ENCODE measurements at regions not wholly inside any gene's neighbourhood (a gene's known extent, or its start where the extent isn't known, plus 50 kb on each side); places are given as distances from the start of the nearest gene placed in this dataset.
A peak's percentile ranks its signal among the peaks of the same experiment; 100 is the strongest.

- WGBS, 2 donors = 65 to 81% methylated on average over 1 of the region's 1 CpG
- ATAC-seq (no peak), FAIRE-seq (no peak), DNase-seq (no peak)
- H3K4me3 ChIP-seq = no peak overlapping the region
- TF ChIP-seq CTCF (IDR thresholded peaks at IDR 0.05) = no peak
- intact Hi-C loops (cut with DNase I) = no loop called here
- H3K36me3 ChIP-seq = no peaks in the 10 kb centered on the region
- H3K27me3 ChIP-seq = no peaks in the 10 kb centered on the region
- H3K27ac ChIP-seq = peak overlapping the region in 2 of 4 donors; percentile 8 to 10
- H3K4me1 ChIP-seq = peaks cover 21 to 45% (median 37%) of the 10 kb centered on the region in 3 donors
- no peaks in the 10 kb centered on the region for H3K9me3 ChIP-seq
Observed at GRCh38 chr6:144644776-144645175, 359.6 kb downstream of the UTRN start.

DNA sequence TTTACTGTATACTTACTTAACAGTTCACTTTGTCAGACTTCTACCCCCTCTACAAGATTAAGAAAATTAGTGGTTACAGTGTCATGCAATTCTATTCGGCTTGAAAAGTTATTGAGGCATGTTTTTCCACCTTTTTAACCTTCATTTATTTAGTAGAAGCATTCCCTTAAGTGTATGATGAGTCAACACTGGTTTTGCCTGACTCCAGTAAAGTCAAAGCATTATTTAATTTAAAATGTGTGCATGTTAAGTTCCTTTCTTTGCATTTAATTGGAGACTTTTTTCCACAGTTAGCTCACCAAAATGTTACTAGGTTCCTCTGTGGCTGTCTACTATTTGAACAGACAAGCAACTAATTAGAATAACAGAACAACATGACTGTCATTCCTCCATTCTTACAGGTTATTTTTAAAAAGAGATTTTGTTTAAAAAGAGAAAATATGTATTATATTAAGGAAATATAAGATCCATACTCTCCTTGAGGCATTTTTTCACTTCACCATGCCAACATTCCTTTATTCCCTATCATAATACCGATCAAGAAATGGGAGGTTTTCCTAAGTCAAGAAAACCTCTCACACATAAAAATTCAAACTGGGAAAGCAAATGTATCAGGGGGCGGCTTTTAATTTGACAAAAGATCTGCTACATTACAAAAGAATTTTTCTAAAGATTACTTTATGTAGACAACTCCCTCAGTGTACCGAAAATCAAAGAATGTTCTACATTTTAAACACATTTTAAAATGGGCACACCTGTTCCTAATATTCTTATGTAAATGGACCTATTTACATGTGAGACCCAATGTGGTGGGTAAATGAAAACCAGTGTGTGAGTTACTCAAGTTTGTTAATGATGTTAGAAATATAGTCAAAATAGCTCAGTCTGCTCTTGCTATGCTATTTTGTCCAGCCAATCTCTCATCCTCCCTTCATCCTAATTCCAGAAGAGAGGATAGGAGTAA is 361.2 kb downstream of the UTRN start:
- Histone ChIP-seq H3K27me3 (no peaks in the 10 kb centered on the region), H3K4me1 (peaks cover 21 to 50% (median 43%) of the 10 kb centered on the region in 3 donors), H3K9me3 (no peaks in the 10 kb centered on the region), H3K36me3 (no peaks in the 10 kb centered on the region), H3K4me3 (no peak overlapping the region), H3K27ac (peak overlapping the region in 2 of 4 donors; percentile 82 to 86)
- no peak for TF ChIP-seq CTCF (IDR thresholded peaks at IDR 0.05)
- DNase-seq (no peak), FAIRE-seq (no peak), ATAC-seq (no peak)
- 67 to 72% methylated on average over 4 of the region's 4 CpGs for WGBS, 2 donors
- intact Hi-C loops (cut with DNase I) = no loop called here

DNA sequence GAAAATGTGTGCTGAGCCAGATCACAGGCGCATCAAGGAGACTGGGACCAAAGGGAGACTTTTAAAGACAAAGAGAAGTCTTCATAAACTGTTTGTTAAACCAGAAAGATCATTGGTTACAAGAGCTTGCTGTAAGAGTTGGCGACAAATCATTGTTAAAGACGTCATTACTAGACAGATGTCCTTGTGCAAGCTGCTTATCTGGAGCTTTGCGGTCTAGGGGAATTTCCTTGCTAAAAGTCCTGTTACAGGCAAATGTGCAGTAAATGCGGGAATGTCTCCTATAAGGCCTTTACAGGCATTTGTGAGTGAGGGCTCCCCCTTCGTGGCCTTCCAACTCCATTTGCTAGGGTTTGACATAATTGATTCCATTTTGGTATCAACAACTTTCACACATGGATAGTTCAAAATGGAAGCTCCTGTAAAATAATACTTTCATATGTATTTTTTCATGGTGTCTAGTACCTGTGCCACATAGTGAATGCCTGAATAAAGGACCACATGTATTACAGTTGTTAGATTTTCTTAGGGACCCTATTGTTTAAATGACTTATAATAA is 362.4 kb downstream of the UTRN start:
- H3K27ac ChIP-seq = peak overlapping the region; percentile 40 to 86 (median 65)
- DNase-seq = peak in 3 of 6 donors; percentile 23 to 52 (median 35)
- no peaks in the 10 kb centered on the region for H3K36me3 ChIP-seq
- peak; percentile 82 to 87 (median 86) for ATAC-seq
- WGBS, 2 donors = 39 to 42% methylated on average over 6 of the region's 6 CpGs
- TF ChIP-seq CTCF (IDR thresholded peaks at IDR 0.05) = no peak
- intact Hi-C loops (cut with DNase I) = no loop called here
- FAIRE-seq = no peak
- no peaks in the 10 kb centered on the region for H3K9me3 ChIP-seq
- H3K27me3 ChIP-seq = no peaks in the 10 kb centered on the region
- H3K4me1 ChIP-seq = peaks cover 24 to 61% (median 53%) of the 10 kb centered on the region in 3 donors
- H3K4me3 ChIP-seq = peak overlapping the region in 1 of 4 donors; percentile 1

DNA sequence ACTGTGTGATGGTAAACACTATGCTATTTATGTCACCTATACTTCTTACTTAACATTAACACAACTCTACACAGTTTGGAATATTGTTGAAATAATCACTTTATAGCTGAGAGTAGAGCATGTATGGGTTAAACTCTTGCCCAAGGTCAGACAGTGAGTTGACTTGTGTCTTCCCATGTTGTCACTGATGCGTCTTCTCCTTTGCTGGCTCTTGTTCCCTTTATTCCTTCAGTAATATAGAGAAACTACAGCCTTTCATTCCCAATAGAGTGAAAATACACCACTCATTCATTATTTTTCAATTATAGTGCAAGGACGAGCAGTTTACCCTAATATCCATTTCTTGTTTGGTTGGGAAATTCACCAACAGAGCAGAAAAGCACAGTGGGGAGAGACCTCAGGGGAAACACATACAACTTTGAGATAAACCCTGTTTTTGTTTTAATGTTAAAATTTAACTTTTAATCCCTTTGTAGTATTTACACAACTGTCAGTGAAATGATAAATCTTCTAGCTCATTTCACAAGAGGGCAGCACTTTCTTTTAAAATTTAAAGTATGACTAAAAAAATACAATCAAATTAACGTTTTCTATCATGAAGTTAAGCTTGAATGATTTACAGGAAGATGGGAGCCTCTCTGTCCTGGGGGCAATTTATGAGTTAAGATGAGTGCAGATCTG is 363.0 kb downstream of the UTRN start:
- H3K36me3 ChIP-seq = no peaks in the 10 kb centered on the region
- DNase-seq = no peak
- H3K4me3 ChIP-seq = peak overlapping the region in 2 of 4 donors; percentile 1
- ATAC-seq = peak; percentile 83 to 87 (median 86)
- H3K27ac ChIP-seq = peak overlapping the region; percentile 22 to 86 (median 61)
- H3K9me3 ChIP-seq = no peaks in the 10 kb centered on the region
- FAIRE-seq = peak; percentile 43
- H3K4me1 ChIP-seq = peaks cover 24 to 66% (median 58%) of the 10 kb centered on the region in 3 donors
- intact Hi-C loops (cut with DNase I) = no loop called here
- TF ChIP-seq CTCF (IDR thresholded peaks at IDR 0.05) = no peak
- WGBS, 2 donors = 7 to 12% methylated on average over 3 of the region's 3 CpGs
- H3K27me3 ChIP-seq = no peaks in the 10 kb centered on the region
